Adrenal gland (tissue), 5 donors: ENCODE measurements at regions not wholly inside any gene's neighbourhood (a gene's known extent, or its start where the extent isn't known, plus 50 kb on each side); places are given as distances from the start of the nearest gene placed in this dataset.

Experiments
- CTCF ChIP-seq, 6 experiments: fragments of 450-650 bp in 4 of 6; fragments of 200-600 bp in 2 of 6; sonication (generic) in 1 of 6; IDR thresholded peaks; 1 replicate in 5 of 6; 2 replicates in 1 of 6; pipeline versions ENCODE4 v1.5.1 to v1.8.0; 2016 to 2021; ENCODE audit warnings: antibody characterized with exemption in 6 of 6, mild to moderate bottlenecking in 2 of 6, moderate library complexity in 1 of 6
- POLR2A ChIP-seq, 2 donors: fragments of 450-650 bp; IDR thresholded peaks; one replicate each; pipeline ENCODE4 v1.6.1; 2017; ENCODE audit warnings: antibody characterized with exemption in 2 of 2, mild to moderate bottlenecking in 2 of 2, moderate library complexity in 1 of 2
- donor health status: DM: no; HTN: no; CAD: no.

GRCh38 chr3:145780301-145780700 lies 380.7 kb downstream of the PLOD2 start:
- TF ChIP-seq CTCF (IDR thresholded peaks at IDR 0.05) = no peak
- TF ChIP-seq POLR2A (IDR thresholded peaks at IDR 0.05) = no peak
